Neutrophil (primary cell): ENCODE measurements at regions not wholly inside any gene's neighbourhood (a gene's known extent, or its start where the extent isn't known, plus 50 kb on each side); places are given as distances from the start of the nearest gene placed in this dataset.

ENCODE experiments used
- H3K27ac ChIP-seq: fragments of 200-600 bp; sonication (generic); 2 replicates; pipeline ENCODE4 v1.5.1; 2016; ENCODE audit warnings: mild to moderate bottlenecking, moderate library complexity
- H3K27me3 ChIP-seq: fragments of 200-600 bp; sonication (generic); 2 replicates; pipeline ENCODE4 v1.6.0; 2016; ENCODE audit warnings: mild to moderate bottlenecking
- H3K36me3 ChIP-seq: fragments of 200-600 bp; sonication (generic); 2 replicates; pipeline ENCODE4 v1.5.1; 2017
- H3K4me1 ChIP-seq, 2 experiments: fragments of 200-600 bp in 1 of 2; sonication (generic) in 1 of 2; 1 replicate in 1 of 2; 2 replicates in 1 of 2; pipeline versions ENCODE4 v1.5.1 to v1.6.1; 2013 to 2016; ENCODE audit warnings: low read depth in 1 of 2, low read length in 1 of 2, mild to moderate bottlenecking in 1 of 2, moderate library complexity in 1 of 2; ENCODE audit not compliant: control insufficient read depth in 1 of 2, insufficient read depth in 1 of 2
- H3K4me3 ChIP-seq, 2 experiments: fragments of 200-600 bp in 1 of 2; sonication (generic) in 1 of 2; 1 replicate in 1 of 2; 2 replicates in 1 of 2; pipeline ENCODE4 v1.5.1; 2013 to 2016; ENCODE audit warnings: low read depth in 1 of 2, low read length in 1 of 2, mild to moderate bottlenecking in 1 of 2, moderate library complexity in 1 of 2
- H3K9me3 ChIP-seq: fragments of 200-600 bp; sonication (generic); 2 replicates; pipeline ENCODE4 v1.5.1; 2016
- TF ChIP-seq, protein P1 (sequence below): fragments of 200-600 bp; sonication (generic); IDR thresholded peaks from 2 replicates; pipeline ENCODE4 v1.5.1; 2016; ENCODE audit warnings: antibody characterized with exemption

DNA sequence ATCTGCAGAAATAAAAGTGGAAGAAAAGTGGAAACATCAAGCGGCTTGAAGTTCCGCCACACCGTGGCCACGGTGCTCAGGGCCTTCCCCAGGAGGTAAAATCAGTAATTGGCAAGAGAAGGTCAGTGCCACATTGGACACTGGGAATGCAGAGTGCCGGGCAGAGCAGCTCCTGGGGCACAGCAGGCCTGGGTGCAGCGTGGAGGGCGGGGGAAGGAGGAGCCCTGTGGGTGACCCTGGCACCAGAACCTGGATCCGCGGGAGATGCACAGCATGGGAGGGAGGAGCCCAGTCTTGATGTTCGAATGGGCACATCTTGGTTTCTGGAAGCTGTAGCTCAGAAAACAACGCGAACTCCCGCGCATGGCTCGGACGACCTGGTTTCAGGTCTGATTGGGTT is 630.2 kb downstream of the GALR1 start:
- Histone ChIP-seq H3K36me3 (no peaks in the 10 kb centered on the region), H3K4me3 (no peak overlapping the region)

DNA sequence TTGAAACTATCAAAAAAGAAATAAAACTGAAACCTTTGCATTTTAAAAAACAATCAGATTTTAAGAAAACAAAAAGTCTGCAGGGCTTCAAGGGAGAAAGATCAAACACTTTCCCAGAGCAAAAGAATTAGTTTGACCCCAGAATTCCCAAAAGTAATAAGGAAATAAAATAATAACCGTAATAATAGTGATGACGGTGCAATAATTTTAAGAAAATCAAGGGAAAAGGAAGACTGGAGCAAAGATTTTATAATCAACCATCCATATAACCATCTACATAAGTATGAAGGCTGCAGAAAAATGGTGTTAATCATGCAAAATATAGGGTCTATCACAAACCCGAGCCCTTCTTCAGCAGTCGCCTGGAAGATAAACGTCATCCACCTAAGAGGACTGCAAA is 634.8 kb downstream of the GALR1 start:
- H3K27me3 ChIP-seq = peaks cover 12% of the 10 kb centered on the region
- TF ChIP-seq, protein P1, sequence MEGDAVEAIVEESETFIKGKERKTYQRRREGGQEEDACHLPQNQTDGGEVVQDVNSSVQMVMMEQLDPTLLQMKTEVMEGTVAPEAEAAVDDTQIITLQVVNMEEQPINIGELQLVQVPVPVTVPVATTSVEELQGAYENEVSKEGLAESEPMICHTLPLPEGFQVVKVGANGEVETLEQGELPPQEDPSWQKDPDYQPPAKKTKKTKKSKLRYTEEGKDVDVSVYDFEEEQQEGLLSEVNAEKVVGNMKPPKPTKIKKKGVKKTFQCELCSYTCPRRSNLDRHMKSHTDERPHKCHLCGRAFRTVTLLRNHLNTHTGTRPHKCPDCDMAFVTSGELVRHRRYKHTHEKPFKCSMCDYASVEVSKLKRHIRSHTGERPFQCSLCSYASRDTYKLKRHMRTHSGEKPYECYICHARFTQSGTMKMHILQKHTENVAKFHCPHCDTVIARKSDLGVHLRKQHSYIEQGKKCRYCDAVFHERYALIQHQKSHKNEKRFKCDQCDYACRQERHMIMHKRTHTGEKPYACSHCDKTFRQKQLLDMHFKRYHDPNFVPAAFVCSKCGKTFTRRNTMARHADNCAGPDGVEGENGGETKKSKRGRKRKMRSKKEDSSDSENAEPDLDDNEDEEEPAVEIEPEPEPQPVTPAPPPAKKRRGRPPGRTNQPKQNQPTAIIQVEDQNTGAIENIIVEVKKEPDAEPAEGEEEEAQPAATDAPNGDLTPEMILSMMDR = no peak

More for the DNA sequence above, 630.2 kb downstream of the GALR1 start:
- TF ChIP-seq, protein P1 = no peak
- peaks cover 3 to 8% of the 10 kb centered on the region in 2 experiments for H3K4me1 ChIP-seq
- H3K27ac ChIP-seq = no peak overlapping the region
- H3K27me3 ChIP-seq = peaks cover 3% of the 10 kb centered on the region
- H3K9me3 ChIP-seq = no peaks in the 10 kb centered on the region

DNA sequence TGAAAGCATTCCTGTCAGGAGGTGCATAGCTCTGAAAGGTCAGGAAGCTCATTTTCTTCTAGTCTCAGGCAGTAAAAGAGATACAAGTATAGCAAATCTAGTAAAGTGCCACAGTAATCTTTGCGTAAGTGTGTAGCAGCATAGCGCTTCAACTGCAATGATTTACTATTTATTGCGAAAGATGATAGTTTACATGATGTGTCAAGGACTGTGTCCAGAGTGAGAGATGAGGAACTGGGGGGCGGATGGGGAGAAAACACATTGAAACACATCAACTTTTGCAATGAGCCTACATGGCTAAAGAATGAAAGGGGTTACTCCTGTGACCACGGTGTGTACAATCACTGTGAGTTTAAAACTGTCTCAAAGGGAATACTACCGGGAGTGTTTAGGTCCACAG is 644.4 kb downstream of the GALR1 start:
- Histone ChIP-seq H3K36me3 (no peaks in the 10 kb centered on the region), H3K4me1 (no peaks in the 10 kb centered on the region), H3K27ac (no peak overlapping the region), H3K27me3 (peaks cover 63% of the 10 kb centered on the region), H3K4me3 (no peak overlapping the region), H3K9me3 (no peaks in the 10 kb centered on the region)
- TF ChIP-seq, protein P1 = no peak

More for the DNA sequence above, 634.8 kb downstream of the GALR1 start:
- H3K27ac ChIP-seq = no peak overlapping the region
- peaks cover 0 to 4% of the 10 kb centered on the region in 2 experiments for H3K4me1 ChIP-seq
- no peak overlapping the region for H3K4me3 ChIP-seq
- no peaks in the 10 kb centered on the region for H3K9me3 ChIP-seq
- H3K36me3 ChIP-seq = no peaks in the 10 kb centered on the region

DNA sequence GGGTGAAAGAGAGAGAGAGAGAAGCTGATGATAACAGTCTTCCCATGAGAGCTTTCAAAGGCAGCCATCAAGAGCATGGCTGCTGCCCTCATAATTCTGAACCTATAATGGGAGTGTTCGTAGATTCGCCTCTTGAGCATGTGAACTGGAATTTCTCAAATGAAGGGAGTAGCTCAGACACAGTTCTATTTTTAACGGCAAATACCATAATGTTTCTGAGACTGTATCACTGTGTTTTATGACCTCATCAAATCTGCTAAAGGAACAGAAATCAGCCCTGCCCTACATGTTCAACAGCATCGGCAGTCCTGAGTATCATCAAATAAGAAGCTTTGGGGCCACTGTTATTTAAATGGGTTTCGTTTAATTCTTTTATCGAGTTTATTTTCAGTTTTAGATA is 645.6 kb downstream of the GALR1 start:
- Histone ChIP-seq H3K4me3 (no peak overlapping the region), H3K27me3 (peaks cover 74% of the 10 kb centered on the region), H3K27ac (no peak overlapping the region), H3K9me3 (no peaks in the 10 kb centered on the region), H3K36me3 (no peaks in the 10 kb centered on the region), H3K4me1 (peaks cover 0 to 4% of the 10 kb centered on the region in 2 experiments)
- TF ChIP-seq, protein P1 = no peak

DNA sequence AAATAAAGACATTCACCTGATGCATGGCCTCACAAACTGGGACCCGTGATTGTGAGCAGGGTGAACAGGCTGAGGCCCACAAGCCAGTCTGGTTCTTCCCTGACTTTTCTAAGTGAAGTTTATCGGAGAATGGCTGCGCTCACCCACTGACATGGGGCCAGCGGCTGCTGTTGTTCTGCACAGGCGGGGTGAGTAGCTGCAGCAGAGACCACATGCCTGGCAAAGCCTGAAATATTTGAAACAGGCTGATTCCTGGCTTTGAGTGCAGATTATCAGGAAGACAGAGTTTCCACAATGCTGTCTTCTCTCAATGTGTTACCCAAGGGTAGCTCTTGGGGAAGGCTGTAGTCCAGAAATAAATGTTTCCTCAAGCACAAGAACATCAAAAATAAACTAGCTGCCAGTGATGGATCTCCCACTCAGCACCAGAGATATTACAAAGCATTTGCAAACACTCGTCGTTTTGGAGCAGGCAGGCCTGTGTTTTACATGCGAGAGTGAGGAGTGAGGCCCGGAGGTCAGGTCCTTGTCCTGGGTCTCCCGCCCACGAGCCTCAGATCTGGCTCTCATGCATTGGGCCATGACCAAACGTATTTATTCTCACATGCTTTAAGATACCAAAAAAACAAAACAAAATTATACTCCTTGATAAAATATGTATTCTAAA is 647.1 kb downstream of the GALR1 start:
- Histone ChIP-seq H3K4me1 (peaks cover 0 to 4% of the 10 kb centered on the region in 2 experiments), H3K36me3 (no peaks in the 10 kb centered on the region), H3K27me3 (peaks cover 82% of the 10 kb centered on the region), H3K27ac (no peak overlapping the region), H3K4me3 (no peak overlapping the region), H3K9me3 (no peaks in the 10 kb centered on the region)
- TF ChIP-seq, protein P1 = no peak
